NCI-H226 (cell line): ENCODE measurements at regions not wholly inside any gene's neighbourhood (a gene's known extent, or its start where the extent isn't known, plus 50 kb on each side); places are given as distances from the start of the nearest gene placed in this dataset.
"Not testable (repeated sequence)": the region's sequence is repeated elsewhere in the genome, so short reads cannot be mapped to it uniquely, and the experiment has no call there.

Experiments
- DNase-seq: peaks from one replicate; pipeline ENCODE4 v3.0.0-alpha.2; 2015

GRCh38 chrX:26851981-26852380, 611.2 kb downstream of the PPP4R3C start:
- no peak for DNase-seq

GRCh38 chrX:26848511-26848910, 614.6 kb downstream of the PPP4R3C start:
- DNase-seq = no peak

GRCh38 chrX:26845056-26845455, 618.1 kb downstream of the PPP4R3C start:
- DNase-seq = no peak

GRCh38 chrX:26822448-26822847, 606.5 kb downstream of the MAGEB5 start:
- no peak for DNase-seq

GRCh38 chrX:26789751-26790150, 573.8 kb downstream of the MAGEB5 start:
- no peak for DNase-seq

DNA sequence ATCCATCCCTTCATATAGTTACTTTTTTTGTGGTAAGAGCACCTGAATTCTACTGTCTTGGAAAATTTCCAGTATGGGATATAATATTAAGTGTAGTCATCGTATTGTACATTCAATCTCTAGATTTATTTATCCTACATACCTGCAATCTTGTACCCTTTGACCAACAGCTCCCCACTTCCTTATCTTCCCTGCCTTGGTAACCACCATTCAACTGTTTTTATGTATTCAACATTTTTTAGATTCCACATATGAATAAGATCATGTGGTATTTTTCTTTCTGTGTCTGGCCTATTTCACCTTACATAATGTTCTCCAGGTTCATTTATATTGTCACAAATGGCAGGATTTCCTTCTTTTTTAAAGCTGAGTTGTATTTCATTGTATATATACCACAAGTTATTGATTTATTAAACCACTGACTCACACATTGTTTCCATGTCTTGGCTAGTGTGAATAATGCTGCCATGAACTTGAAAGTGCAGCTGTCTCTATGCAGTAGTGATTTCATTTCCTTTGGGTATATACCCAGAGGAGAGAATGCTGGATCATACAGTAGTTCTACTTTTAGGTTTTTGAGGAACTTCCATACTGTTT, 572.5 kb downstream of the MAGEB5 start:
- no peak for DNase-seq

- DNase-seq = no peak
These were observed 567.7 kb downstream of the MAGEB5 start for GRCh38 chrX:26783512-26784225.

DNA sequence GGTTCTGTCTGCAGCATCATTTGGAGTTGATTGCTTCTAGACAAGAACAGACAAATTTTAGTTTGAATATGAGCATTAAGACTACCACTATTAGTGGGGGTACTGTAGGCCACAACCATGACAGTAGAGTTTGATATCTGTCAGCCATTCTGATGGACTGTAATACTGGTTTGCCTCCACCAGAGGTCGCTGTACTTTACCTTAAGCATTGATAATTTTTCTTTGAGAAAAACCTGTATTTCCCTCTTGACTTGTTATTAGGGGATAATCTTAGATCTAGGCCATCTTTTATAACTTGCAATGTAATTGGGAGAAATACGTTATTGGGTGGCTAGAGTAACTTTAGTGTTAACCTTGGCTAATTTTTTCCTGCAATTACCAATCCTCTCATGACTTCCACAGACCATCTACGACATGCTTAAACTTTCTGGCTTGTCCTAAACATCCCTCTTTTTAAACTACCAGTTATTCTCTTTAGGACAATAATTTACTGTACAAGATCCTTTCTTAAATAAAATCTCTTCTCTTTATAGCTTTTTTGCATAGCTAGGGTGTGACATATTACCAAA, 562.4 kb downstream of the MAGEB5 start:
- no peak for DNase-seq

GRCh38 chrX:26762253-26762652, 546.3 kb downstream of the MAGEB5 start:
- no peak for DNase-seq

GRCh38 chrX:26755760-26756159, 539.8 kb downstream of the MAGEB5 start:
- not testable (repeated sequence) for DNase-seq

GRCh38 chrX:26747877-26748276, 531.9 kb downstream of the MAGEB5 start:
- DNase-seq = no peak

GRCh38 chrX:26722666-26723428, 506.9 kb downstream of the MAGEB5 start:
- no peak for DNase-seq

DNA sequence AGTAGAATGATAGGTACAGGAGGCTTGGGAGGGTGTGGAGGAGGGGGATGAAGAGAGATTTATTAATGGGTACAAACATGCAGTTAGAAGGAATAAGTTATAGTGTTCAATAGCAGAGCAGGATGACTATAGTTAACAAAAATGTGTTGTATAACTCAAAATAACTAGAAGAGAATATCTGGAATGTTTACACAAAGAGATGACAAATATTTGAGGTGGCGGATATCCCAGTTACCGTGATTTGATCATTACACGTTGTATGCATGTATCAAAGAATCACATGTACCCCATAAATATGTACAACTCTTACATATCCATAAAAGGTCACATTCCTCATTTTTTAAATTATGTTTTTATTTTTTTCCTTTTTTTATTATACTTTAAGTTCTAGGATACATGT, 456.6 kb downstream of the MAGEB5 start:
- DNase-seq = no peak

DNA sequence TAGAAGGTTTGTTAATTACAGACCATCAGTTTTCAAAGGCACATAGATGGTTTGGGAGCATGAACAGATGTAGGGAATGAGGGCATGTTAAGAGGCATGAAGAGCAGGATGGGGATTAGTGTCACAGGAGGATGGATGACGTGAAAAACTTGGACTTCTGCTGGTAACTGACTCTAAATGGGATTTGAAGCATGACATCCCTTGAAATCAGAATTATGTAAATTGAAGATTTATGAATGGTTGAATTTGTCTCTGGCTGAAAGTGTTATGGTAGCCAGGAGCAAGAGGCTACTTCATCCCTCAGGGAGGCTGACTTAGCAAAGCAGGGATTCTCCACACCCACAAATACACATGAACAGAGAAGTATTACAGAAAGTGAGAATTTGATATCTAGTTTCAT, 454.6 kb downstream of the MAGEB5 start:
- DNase-seq = no peak

- no peak for DNase-seq
These were observed 448.9 kb downstream of the MAGEB5 start for GRCh38 chrX:26664919-26665318.

GRCh38 chrX:26653050-26653449, 437.1 kb downstream of the MAGEB5 start:
- DNase-seq = no peak

DNA sequence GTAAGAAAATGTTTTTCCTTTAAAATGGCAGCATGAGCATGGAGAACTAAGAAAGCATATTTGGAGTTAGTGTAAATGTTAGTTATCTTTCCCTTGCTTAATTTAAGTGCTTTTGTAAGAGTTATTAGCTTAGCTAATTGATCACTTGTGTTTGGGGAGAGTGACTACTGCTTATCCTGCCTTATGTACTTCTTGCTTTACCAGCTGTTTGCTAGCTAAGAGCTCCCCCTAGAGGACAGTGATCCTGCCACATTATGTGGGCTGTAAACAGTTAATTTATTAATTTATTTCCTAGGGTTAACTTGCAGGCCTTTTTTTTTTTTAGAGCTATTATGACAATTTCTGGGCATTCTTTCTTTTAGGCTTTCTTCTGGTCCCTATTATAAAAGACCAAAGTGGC, 435.8 kb downstream of the MAGEB5 start:
- DNase-seq = no peak

DNA sequence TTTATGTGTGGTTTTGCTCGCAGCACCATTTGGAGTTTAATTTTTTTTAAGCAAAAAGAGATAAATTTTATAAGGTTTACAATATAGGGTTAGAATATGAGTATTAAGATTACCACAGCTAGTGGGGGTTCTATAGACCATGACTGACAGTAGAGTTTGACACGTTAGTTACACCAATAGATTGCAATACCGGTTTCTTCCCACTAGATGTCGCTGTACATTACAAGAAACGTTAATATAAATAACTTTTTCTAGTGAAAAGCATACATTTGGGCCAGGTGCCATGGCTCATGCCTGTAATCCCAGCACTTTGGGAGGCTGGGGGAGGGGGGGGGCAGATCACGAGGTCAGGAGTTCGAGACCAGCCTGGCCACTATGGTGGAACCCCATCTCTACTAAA, 433.6 kb downstream of the MAGEB5 start:
- peak; percentile 1 for DNase-seq

- DNase-seq = no peak
These were observed 415.4 kb downstream of the MAGEB5 start for GRCh38 chrX:26631385-26631784.

DNA sequence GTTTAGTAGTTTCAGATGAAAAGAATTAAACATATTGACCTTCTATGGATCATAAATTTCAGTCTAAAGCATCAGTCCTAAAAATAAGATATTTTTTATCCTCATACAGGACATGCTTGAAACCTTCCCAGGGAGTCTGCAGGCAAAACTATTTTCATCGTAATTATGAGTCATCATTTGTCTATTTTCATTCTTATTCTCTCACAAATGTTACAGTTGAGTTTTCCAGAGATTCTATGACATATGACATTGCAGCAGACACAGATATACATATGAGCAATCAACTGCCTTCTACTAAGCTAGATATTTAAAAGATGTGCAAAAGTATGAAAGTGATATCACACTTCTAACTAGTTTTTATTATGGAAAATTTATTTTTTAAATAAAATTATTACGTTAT, 398.0 kb downstream of the MAGEB5 start:
- no peak for DNase-seq

DNA sequence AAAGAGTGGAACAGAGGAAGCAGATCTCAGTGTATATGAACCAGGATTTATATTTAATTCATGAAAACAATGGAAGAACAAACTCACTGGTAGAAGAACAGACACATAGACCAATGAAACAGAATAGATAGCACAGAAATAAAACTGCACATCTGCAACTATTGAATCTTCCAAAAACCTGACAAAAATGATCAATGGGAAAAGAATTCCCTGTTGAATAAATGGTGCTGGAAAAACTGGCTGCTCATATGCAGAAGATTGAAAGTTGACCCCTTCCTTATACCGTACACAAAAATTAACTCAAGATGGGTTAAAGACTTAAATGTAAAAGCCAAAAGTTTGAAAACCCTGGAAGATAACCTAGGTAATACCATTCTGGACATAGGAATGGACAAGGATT, 391.0 kb downstream of the MAGEB5 start:
- no peak for DNase-seq

DNA sequence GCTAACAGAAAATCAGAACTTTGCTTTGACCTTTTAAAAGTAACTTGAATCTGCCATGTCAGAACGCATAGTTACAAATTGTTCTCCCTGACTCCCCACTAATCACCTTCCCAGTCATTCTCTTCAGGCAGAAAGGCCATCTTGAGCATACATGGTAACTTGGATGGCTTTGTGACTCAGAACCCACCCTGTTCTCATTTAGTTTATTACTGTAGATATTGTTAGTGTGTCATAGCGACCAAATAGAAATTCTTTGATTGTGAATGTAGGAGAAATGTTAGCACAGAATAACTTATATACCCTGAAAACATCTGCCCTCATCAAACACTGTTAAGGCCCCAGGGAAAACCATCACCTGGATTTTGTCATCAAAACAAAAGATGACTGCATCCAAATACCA, 382.0 kb downstream of the MAGEB5 start:
- DNase-seq = no peak

DNA sequence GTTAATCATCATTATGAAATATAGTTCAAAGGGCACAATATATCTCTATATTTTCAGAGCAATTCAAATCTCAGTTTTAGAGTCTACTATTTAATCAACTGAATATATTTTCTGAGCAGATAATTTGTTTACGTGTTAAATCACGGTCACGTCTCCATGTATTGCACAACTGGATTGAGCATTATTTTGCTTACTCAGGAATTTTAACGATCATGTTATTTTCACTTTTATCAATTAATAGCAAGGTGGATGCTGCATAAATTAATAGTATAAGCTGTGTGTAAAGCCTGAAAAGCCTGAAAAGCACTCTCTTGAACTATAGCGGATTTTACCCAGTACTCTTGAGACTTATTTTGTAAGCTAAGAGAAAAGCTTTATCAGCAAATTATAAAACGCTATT, 374.9 kb downstream of the MAGEB5 start:
- DNase-seq = no peak

GRCh38 chrX:26586570-26586969, 370.6 kb downstream of the MAGEB5 start:
- no peak for DNase-seq
